ENCODE measurements at regions not wholly inside any gene's neighbourhood (a gene's known extent, or its start where the extent isn't known, plus 50 kb on each side); places are given as distances from the start of the nearest gene placed in this dataset.

GRCh38 chr7:128145191-128145590 is 95.9 kb upstream of the LEP start:
- ATAC-seq: no peak

- no peak for ATAC-seq
Observed at GRCh38 chr7:128146052-128146451, 95.0 kb upstream of the LEP start.

DNA sequence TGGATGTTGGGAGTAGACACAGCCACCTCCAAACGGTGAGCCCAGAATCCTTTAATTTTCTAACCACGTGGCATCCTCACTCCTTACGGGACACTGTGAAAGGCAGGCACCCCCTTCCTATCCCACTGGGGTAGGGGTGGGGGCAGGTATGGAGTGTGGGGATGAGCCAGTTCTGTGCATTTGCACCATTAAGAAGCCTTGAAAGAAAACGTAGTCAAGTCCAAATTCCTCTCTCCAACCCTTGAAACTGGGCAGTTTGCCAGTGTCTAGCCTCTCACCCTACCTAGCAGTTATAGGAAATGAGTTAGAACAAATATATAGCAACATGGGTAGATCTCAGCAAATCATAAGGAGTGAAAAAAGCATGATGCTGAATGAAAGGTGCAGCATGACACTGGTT is 92.4 kb upstream of the LEP start:
- ATAC-seq: no peak

DNA sequence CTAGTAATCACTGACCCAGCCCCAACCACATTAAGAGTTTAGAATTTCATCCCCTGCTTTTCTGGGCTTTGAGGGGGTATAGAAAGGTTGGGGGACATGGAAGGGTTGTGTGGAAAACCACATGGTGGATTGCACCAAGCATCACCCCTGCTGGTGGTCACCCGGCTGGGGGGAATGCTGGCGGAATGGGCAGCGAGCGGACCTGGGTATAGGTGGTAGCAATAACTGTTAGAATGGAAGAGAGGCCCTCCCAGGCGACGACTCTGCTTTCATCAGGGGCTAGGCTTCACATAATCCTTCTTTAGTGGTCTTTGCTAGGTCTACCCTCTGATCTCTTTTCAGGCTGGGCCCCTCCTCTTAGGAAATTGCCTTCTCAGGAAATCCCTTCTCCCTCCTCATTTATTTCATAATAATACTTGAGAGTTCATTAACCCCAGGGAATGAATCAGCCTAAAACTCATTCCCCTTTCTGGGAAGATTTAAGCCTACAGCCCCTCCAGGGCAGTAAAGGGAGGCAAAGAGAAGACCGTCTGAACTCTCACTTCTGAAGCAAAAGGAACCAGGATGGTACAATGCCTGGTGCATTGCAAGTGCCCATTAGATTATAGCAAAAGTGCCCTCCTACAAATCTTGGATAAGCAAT is 90.7 kb upstream of the LEP start:
- no peak for ATAC-seq

- no peak for ATAC-seq
Observed at GRCh38 chr7:128151635-128152034, 89.4 kb upstream of the LEP start.

- ATAC-seq: no peak
Observed at GRCh38 chr7:128152721-128153120, 88.4 kb upstream of the LEP start.

GRCh38 chr7:128153436-128153835 is 87.6 kb upstream of the LEP start:
- ATAC-seq: no peak

DNA sequence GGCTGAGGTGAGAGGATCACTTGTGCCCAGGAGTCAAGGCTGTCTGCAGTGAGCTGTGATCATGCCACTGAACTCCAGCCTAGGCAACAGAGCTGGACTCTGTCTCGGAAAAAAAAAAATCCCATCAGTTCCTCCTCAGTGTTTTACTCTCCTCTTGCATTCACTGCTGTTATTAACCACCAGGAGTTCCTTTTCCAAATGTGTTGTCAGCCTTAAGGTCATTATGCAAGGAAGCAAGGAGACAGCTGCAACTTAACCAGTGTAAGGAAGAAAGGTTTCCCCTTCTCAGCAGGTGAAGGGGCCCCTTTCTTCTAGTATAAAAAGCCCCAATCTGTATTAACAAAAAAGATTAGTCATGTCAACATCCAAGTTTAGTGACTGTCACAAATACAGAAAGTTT is 86.6 kb upstream of the LEP start:
- no peak for ATAC-seq

DNA sequence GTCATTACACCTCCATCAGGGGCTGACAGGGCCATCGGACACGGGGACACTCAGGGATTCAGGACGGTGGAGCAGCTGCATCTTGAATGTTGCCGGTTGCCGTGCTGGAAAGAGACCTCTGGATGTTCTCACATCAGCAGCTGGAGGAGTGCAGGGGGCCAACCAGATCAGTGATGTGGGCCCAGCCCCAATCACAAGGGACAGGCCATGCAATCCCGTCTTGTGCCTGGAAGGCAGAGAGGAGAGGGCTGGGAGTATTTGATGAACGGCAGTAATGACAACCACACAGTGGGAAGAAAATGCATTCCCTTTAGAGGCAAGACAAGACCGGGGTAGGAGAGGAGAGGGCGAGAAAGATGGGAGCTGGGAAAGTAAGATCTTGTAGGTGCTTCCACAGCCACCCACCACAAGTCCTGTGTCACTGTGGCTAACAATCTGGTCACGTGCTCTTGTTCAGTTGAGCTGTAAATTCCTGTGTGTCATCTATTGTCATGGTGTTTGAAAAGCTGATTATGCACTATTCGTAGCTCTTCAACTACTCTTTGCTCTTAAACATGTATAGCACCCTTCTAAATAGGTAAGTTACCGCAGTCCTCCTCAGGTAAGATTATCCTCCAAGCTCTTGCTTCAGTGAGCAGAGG is 85.9 kb upstream of the LEP start:
- ATAC-seq: peak in 1 of 2 donors; percentile 28

DNA sequence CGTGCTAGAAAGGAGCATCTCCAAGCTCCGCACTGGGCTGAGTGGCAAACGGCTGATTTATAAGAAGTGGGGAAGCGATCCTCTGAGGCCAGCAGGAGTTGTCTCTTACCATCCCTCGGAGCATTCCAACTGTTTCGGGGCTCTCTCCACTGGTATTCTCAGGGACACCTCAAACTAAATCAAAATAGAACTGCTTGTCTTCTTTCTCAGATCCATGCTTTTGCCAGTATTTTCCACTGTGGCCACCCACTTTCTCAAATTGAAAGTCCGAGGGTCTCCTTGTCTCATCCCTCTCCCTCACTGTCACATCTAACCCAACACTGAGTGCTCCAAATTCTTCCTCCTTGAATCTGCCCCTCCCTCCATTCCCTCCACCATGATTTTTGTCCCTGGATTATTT is 83.2 kb upstream of the LEP start:
- no peak for ATAC-seq

- ATAC-seq: no peak
Observed at GRCh38 chr7:128158370-128158769, 82.7 kb upstream of the LEP start.

DNA sequence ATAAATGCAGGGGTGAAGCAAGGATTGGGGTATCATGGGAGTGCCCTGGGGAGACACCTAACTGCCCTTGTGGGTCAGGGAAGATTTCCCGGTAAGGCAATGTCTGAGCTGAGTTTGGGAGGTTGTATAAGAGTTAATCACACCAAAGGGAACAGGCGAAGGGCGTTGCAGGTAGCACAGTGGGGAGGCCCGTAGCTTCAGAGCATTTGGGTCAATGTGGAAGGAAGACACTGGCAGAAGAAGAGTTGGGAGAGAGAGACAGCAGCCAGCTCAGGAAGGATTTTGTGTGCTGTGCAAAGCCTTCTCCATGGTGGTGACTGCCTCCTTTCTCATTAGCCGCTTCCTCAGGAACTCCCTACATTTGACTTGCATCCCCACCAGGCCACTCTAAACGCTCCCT is 80.8 kb upstream of the LEP start:
- ATAC-seq: no peak

GRCh38 chr7:128161466-128162125 is 79.5 kb upstream of the LEP start:
- ATAC-seq: no peak

- ATAC-seq: no peak
Observed at GRCh38 chr7:128162666-128163065, 78.4 kb upstream of the LEP start.

GRCh38 chr7:128163473-128163872 is 77.6 kb upstream of the LEP start:
- no peak for ATAC-seq

- ATAC-seq: peak in 1 of 2 donors; percentile 40
Observed at GRCh38 chr7:128164061-128164954, 76.8 kb upstream of the LEP start.

- no peak for ATAC-seq
Observed at GRCh38 chr7:128164955-128165670, 76.0 kb upstream of the LEP start.

DNA sequence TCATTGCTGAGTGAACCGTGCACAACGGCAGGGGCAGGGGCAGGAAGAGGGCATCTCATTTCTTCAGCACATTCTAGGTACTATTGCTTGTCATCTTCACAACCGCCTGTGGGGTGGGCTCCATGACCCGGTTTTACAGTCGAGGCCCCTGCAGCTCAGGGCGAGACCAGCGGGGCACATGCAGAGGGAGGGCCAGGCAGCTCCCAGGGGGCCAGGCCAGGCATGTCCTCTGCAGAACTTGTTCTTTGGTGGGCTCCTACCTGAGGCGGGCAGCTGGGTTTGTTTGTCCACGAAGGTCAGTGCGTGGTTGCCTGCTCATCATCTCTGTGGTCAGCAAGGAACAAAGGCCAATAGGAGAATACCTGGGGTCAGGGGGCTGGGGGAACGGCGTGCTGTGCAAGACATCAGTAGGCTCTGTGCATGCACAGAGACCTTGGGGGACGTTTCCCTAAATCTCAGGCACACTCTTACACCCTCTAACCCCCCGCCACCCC is 75.1 kb upstream of the LEP start:
- ATAC-seq: no peak

GRCh38 chr7:128166603-128167041 is 74.5 kb upstream of the LEP start:
- no peak for ATAC-seq

DNA sequence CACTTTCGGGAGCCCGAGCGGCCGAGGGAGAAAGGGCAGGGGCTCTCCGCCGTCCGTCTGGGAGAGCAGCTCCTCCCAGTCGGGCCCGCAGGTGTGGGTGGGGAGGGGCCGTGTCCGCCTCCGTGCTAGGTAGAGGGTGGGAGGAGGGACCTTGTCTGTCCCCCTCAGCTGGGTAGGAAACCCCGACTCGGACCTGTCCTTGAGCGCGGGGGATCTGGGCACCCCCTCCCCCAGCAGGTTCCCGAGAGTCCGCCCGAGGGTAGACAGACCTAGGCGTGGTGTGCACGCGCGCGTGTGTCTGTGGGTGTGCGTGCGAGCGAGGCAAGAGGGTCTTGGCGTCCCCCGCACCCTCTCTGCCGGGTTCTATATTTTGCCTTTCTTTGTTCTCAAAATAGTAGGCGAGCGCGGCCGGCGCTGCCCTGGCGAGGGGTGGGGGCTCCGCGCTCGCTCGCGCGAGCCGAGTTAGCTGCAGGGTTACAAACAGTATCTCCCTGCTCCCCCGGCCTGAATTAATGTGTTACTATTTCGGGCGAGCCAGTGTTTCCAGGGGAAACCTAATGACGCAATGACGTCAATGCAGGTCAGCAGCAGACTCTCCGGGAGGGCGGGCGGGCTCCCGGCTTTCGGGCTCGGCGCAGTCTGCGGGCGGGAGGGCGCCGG is 73.9 kb upstream of the LEP start:
- ATAC-seq: peak in 1 of 2 donors; percentile 6

DNA sequence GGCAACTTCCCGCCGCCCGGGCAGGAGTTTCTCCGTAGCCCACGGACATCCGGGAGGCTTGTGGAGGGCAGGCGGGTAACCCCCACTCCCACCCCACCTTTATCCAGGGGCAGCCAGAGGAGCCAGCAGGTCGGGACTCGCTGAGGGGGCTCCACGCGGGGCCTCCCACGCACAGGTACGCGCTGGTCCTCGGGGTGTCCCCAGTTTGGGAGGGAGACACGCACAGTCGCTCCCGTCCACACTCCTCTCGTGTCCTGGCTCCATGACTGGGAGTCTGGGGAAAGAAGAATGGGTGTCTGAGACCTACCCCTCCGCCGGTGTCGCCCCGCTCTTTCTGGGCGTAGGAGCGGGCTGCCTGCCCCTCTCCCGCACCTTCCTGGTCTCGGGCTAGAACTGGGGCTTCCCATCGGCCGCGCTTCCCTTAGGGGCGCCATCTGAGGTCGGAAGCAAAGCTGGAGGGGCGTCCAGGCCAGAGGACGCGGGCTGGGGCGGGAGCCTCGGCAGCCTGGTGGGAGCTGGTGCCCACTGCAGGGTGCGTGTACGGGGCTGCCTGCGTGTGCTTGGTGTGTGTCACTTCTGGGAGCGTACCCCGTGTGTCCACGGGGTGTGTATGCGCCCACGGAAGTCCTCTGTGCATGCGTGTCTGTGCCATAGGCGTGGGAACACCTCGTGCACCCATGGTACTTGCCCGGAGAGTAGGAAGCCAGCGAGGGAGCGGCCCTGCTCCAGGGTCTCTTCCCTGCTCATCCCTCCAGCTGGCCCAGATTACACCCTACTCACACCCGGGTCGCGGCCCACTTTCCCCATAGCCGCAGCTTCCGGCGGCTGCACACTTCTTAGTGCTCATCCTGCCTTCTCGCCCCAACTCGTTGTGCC is 73.0 kb upstream of the LEP start:
- ATAC-seq: peak; percentile 5 to 8

Measured in activated CD4-positive, CD25-positive, alpha-beta regulatory T cell treated with anti-CD3 and anti-CD28 coated beads, Interleukin-2, amount 50 U/mL, for 24 hours (primary cell).